GM13977 (cell line): ENCODE measurements at regions not wholly inside any gene's neighbourhood (a gene's known extent, or its start where the extent isn't known, plus 50 kb on each side); places are given as distances from the start of the nearest gene placed in this dataset.

Experiments
- DNase-seq: peaks from one replicate; pipeline ENCODE4 v3.0.0; 2012; ENCODE audit warnings: low spot score
- in situ Hi-C: fragments of 300-500 bp; cut with MboI; formaldehyde crosslinking; loops from one replicate; pipeline ENCODE4 v1.12.0; 2022; ENCODE audit warnings: low sequenced_read_pairs, low pct_unique_long_range_greater_than_20kb, mixed read lengths, inconsistent platforms; ENCODE audit not compliant: unreplicated experiment
- TF ChIP-seq, protein P1 (sequence below): IDR thresholded peaks from 2 replicates; pipeline ENCODE4 v1.5.1; 2012; ENCODE audit warnings: mild to moderate bottlenecking, control low read depth; ENCODE audit not compliant: insufficient read depth; ENCODE audit errors: extremely low read depth, missing control alignments

DNA sequence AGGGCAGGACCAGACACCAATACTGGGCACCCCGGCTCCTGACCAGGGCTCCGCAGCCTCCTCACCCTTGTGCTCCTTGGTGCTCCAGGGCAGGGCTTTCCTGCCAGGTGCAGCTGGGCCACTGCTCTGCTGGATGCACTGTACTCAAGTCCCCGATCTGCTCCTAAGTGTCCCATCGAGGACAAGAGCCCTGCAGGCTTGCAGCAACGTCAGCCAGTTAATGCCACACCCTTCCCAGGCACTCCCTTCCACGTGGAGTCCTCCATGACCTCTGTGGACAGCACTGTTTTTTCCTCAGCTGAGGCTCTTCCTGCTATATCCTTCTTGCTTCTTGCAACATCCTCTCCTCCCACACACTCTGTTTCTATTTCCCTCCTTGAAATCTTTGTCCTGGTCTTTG, 94.0 kb upstream of the NGF start:
- no peak for DNase-seq
- TF ChIP-seq, protein P1, sequence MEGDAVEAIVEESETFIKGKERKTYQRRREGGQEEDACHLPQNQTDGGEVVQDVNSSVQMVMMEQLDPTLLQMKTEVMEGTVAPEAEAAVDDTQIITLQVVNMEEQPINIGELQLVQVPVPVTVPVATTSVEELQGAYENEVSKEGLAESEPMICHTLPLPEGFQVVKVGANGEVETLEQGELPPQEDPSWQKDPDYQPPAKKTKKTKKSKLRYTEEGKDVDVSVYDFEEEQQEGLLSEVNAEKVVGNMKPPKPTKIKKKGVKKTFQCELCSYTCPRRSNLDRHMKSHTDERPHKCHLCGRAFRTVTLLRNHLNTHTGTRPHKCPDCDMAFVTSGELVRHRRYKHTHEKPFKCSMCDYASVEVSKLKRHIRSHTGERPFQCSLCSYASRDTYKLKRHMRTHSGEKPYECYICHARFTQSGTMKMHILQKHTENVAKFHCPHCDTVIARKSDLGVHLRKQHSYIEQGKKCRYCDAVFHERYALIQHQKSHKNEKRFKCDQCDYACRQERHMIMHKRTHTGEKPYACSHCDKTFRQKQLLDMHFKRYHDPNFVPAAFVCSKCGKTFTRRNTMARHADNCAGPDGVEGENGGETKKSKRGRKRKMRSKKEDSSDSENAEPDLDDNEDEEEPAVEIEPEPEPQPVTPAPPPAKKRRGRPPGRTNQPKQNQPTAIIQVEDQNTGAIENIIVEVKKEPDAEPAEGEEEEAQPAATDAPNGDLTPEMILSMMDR = no peak
- in situ Hi-C loops = no loop called here

DNA sequence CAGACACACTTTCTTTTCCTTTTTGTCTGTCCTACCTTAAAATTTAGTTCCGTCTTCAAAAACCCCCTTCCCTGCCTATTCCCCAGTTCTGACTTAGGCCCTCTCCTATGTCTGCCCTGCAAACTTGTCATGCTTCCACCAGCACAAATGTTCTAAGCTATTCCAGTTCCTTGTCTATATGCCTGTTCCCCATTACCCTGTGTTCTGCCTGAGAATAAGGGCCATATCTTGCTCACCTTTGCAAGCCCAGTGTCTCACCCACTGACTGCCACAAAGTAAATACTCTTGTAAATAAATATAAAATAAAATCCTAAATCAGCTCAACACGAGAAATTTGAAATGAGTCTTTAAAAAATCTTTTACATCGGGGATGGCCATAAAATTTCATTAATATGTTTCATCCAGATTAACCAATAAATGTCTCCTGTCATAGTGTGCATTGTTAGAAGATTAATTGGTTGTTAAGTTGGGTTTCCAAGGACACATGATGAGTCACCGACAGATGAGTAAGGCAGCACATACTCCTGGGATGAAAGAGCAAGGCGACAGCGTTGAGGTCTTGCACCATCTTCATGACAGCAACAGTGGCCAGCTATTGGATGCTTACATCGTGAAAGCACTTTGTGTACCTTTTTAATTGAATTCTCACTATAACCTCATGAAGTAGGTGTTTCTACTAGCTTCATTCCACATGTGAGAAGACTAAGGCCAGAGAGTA, 92.6 kb upstream of the NGF start:
- no peak for DNase-seq
- TF ChIP-seq, protein P1 = no peak
- in situ Hi-C loops = no loop called here

DNA sequence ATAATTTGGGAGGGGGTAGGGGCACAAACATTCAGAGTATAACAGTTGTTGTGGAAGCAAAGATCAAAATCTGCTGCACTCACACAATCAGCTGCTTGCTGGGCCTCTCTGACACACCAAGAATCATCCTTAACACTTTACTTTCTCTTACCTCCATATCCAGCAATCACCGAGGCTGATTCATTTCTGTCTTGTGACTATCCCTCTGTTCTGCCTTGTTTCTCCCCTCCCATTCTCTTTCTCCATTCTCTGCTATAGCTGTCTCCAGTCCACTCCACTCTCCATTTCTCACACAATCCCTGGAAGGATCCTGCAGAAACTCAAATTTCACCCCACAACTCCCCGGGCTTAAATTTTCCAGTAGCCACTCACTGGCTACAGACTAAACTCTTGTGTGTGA, 91.8 kb upstream of the NGF start:
- in situ Hi-C loops = no loop called here
- TF ChIP-seq, protein P1 = no peak
- DNase-seq = no peak

DNA sequence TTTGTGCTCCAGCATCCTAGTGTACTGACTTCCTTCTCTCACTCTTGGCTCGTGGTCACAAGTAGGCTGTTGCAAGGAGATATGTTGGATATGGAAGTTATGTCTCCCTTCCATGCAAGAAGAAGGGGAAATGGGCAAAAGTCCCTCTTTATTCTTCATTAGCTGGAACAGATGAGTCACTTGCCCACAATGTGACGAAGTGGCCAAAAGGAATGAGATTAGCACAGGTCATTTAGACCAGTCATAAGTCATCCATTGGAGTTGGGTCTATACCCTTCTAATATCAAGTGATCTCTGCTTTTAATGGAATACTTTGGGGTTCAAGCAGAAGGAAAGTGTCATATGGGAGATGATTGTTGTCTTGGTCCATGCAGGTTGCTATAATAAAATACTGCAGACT, 91.2 kb upstream of the NGF start:
- DNase-seq = no peak
- TF ChIP-seq, protein P1 = no peak
- in situ Hi-C loops = no loop called here

DNA sequence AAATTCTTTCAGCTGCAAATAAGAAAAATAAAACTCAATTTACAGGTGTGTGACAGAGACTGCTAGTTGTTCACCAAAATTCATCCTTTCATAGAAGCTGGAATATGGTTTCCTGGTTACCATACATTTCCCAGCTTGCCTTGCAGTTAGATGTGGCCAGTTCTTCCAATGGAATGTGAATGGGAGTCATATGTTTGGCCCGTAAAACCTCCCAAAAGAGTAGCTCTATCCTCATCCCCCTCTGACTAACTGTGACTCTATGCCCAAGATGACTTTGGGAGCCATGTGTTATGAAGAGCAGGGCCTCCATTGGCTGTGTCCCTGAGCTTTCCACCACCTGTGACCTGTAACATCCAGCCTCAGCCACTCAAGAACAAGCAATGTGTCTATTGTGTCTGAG, 90.6 kb upstream of the NGF start:
- in situ Hi-C loops = no loop called here
- TF ChIP-seq, protein P1 = no peak
- no peak for DNase-seq

DNA sequence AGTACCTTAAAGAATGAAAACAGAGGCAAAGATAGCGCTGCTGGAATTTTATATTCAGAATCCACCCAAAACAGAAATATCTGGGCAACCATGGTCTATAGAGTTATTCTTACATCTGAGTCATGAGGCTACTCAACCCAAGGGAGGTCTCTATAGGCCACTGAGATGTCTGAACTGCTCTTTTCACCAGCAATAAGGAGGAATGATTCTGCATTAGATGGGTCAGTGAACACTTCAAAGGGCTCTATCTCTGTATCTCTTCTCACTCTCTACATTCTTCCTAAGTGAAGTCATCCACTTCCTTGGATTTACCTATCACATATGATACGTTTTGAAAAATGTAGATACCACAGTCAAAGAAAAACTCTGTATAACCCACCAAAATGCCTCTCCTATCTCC, 90.2 kb upstream of the NGF start:
- in situ Hi-C loops = no loop called here
- no peak for DNase-seq
- TF ChIP-seq, protein P1 = no peak
